A549 (cell line): ENCODE measurements at regions not wholly inside any gene's neighbourhood (a gene's known extent, or its start where the extent isn't known, plus 50 kb on each side); places are given as distances from the start of the nearest gene placed in this dataset.

Experiments
- ESRRA ChIP-seq: fragments of 150-350 bp; IDR thresholded peaks from 2 replicates; pipeline ENCODE4 v1.6.1; 2014; ENCODE audit warnings: mild to moderate bottlenecking, low read length, borderline replicate concordance
- JUNB ChIP-seq: fragments of >200 bp; sonication (Bioruptor Twin); formaldehyde crosslinking; IDR thresholded peaks from 2 replicates; pipeline ENCODE4 v1.6.1; 2016
- RARB ChIP-seq: fragments of 250-450 bp; sonication (Bioruptor Pico); IDR thresholded peaks from 2 replicates; pipeline ENCODE4 v1.8.0; 2021; ENCODE audit warnings: mild to moderate bottlenecking, moderate library complexity
- TF ChIP-seq, protein P1 (sequence below): fragments of >200 bp; sonication (Bioruptor Twin); formaldehyde crosslinking; IDR thresholded peaks from 3 replicates; pipeline ENCODE4 v1.5.1; 2016

DNA sequence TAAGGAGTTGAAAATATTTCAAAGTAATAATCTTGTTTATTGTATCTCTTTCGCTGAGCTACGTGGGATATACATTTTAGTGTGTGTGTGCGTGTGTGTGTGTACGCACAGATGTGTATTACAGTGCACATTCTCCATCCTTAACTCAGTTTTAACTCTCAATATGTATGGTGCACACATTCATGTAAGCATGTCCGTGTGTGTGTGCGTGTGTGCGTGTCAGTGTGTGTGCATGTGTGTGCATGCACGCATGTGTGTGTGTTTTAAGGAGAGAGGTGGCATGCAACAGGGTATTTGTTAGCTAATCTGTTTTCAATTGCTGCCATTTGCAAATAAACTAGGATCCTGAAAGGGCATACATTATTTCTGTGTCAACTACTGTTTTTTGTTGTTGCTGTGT is 264.9 kb upstream of the CXorf51A start:
- TF ChIP-seq, protein P1, sequence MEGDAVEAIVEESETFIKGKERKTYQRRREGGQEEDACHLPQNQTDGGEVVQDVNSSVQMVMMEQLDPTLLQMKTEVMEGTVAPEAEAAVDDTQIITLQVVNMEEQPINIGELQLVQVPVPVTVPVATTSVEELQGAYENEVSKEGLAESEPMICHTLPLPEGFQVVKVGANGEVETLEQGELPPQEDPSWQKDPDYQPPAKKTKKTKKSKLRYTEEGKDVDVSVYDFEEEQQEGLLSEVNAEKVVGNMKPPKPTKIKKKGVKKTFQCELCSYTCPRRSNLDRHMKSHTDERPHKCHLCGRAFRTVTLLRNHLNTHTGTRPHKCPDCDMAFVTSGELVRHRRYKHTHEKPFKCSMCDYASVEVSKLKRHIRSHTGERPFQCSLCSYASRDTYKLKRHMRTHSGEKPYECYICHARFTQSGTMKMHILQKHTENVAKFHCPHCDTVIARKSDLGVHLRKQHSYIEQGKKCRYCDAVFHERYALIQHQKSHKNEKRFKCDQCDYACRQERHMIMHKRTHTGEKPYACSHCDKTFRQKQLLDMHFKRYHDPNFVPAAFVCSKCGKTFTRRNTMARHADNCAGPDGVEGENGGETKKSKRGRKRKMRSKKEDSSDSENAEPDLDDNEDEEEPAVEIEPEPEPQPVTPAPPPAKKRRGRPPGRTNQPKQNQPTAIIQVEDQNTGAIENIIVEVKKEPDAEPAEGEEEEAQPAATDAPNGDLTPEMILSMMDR = no peak
- TF ChIP-seq RARB (no peak), ESRRA (no peak), JUNB (no peak)
